Kidney epithelial cell (primary cell): ENCODE measurements at regions not wholly inside any gene's neighbourhood (a gene's known extent, or its start where the extent isn't known, plus 50 kb on each side); places are given as distances from the start of the nearest gene placed in this dataset.

Source experiments
- DNase-seq: peaks from one replicate; pipeline ENCODE4 v3.0.0-alpha.2; 2010; ENCODE audit warnings: low read depth
- H3K27me3 ChIP-seq: 2 replicates; pipeline ENCODE4 v1.6.0; 2011; ENCODE audit warnings: low read length; ENCODE audit not compliant: control insufficient read depth, insufficient read depth
- H3K36me3 ChIP-seq: 2 replicates; pipeline ENCODE4 v1.5.1; 2011; ENCODE audit warnings: low read length; ENCODE audit not compliant: control insufficient read depth, insufficient read depth
- H3K4me3 ChIP-seq: 2 replicates; pipeline ENCODE4 v1.5.1; 2011; ENCODE audit warnings: low read depth, mild to moderate bottlenecking, control low read depth, low read length
- CTCF ChIP-seq: IDR thresholded peaks from 2 replicates; pipeline ENCODE4 v1.5.1; 2011; ENCODE audit warnings: mild to moderate bottlenecking, moderate library complexity, low read length, control low read depth, inconsistent platforms; ENCODE audit not compliant: insufficient read depth, poor library complexity, severe bottlenecking

DNA sequence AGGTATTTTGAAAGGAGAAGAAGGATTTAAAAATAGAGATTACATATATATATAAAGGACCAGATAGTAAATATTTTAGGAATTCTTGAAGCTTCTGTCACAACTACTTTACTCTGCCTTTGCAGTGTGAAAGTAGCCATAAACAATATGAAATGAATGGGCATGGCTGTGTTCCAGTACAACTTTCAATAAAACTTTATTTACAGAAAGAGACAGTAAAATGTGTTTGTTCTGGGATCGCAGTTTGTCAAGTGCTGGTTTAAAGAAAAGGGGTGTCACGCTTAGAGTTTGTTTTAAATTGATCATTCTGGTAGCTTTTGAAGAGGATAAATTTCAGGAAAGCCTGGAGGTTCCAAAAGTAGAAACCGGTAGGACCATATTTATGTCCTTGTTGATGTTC, 176.1 kb upstream of the HS3ST1 start:
- Histone ChIP-seq H3K36me3 (no peaks in the 10 kb centered on the region), H3K4me3 (no peak overlapping the region), H3K27me3 (no peaks in the 10 kb centered on the region)
- DNase-seq: no peak
- no peak for TF ChIP-seq CTCF

DNA sequence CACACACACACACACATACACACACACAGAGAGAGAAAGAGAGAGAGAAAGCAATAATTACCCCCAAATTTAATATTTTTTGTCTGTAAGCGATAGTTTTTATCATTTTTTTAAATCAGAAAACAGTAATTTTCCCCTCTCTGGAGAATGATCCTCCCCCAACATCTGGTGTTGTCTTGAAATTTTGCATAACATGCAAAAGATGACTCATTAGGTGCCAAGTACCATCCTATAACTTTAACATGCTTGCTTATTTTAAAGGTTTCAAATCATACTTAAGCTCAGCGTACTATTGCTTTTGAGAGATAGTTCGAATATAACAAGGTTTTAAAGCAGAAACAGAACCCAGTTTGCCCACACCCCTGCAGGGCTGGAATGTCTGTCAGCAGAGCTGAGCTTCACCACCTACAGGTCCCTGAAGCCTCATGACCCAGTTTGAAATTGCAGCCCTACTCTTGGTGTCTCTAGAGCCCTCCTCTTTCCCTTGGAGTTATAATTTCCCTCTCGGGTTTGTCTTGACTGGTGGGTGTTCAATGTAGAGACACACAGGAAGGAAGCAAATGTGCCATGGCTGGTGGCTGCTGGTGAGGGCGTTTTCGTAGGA, 175.0 kb upstream of the HS3ST1 start:
- Histone ChIP-seq H3K27me3 (no peaks in the 10 kb centered on the region), H3K36me3 (no peaks in the 10 kb centered on the region), H3K4me3 (no peak overlapping the region)
- TF ChIP-seq CTCF: no peak
- no peak for DNase-seq

- DNase-seq: no peak
- no peaks in the 10 kb centered on the region for H3K36me3 ChIP-seq
- H3K4me3 ChIP-seq: no peak overlapping the region
- no peak for TF ChIP-seq CTCF
- H3K27me3 ChIP-seq: no peaks in the 10 kb centered on the region
These were observed 174.1 kb upstream of the HS3ST1 start for GRCh38 chr4:11602606-11603340.

- DNase-seq: no peak
These were observed 170.4 kb upstream of the HS3ST1 start for GRCh38 chr4:11599064-11599463.

GRCh38 chr4:11598591-11598990, 169.9 kb upstream of the HS3ST1 start:
- Histone ChIP-seq H3K27me3 (no peaks in the 10 kb centered on the region), H3K36me3 (no peaks in the 10 kb centered on the region), H3K4me3 (no peak overlapping the region)
- no peak for DNase-seq
- TF ChIP-seq CTCF: no peak

More at GRCh38 chr4:11599064-11599463, 170.4 kb upstream of the HS3ST1 start:
- H3K4me3 ChIP-seq: no peak overlapping the region
- H3K27me3 ChIP-seq: no peaks in the 10 kb centered on the region
- TF ChIP-seq CTCF: no peak
- no peaks in the 10 kb centered on the region for H3K36me3 ChIP-seq

GRCh38 chr4:11597506-11597905, 168.8 kb upstream of the HS3ST1 start:
- no peak overlapping the region for H3K4me3 ChIP-seq
- no peak for DNase-seq
- H3K27me3 ChIP-seq: no peaks in the 10 kb centered on the region
- H3K36me3 ChIP-seq: no peaks in the 10 kb centered on the region
- TF ChIP-seq CTCF: no peak
